Panc1 (cell line): ENCODE measurements at regions not wholly inside any gene's neighbourhood (a gene's known extent, or its start where the extent isn't known, plus 50 kb on each side); places are given as distances from the start of the nearest gene placed in this dataset.

Experiments used
- POLR2AphosphoS5 ChIP-seq: IDR thresholded peaks from 2 replicates; pipeline ENCODE4 v1.6.1; 2012; ENCODE audit warnings: mild to moderate bottlenecking, low read depth, low read length, moderate library complexity
- SIN3A ChIP-seq: IDR thresholded peaks from 2 replicates; pipeline ENCODE4 v1.6.1; 2012; ENCODE audit warnings: low read depth, mild to moderate bottlenecking, low read length, moderate library complexity, borderline replicate concordance; ENCODE audit not compliant: insufficient read depth
- TCF7L2 ChIP-seq: IDR thresholded peaks from 2 replicates; pipeline ENCODE4 v1.6.1; 2011; ENCODE audit warnings: mild to moderate bottlenecking, low read depth, low read length, inconsistent platforms
- TF ChIP-seq, protein P1 (sequence below): fragments of 450-650 bp; IDR thresholded peaks from 2 replicates; pipeline ENCODE4 v1.5.1; 2017; ENCODE audit warnings: mild to moderate bottlenecking

DNA sequence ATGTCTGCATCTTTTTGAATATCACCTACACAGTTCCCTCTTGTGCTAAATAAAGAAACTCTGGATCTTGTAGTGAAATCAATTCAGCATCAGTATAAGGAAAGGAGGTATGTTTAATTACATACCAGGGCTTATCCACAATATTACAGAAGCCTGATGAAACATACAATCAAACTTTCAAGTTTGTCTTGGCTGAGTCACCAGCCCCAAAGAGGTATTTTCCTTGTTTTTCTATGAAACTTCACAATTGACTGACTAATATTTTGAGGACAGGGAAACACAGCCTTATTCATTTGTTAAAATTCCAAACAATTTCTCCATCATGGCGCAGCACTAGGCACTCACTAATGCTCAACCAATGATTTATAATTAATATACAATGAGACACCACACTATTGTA is 952.4 kb downstream of the PCDH17 start:
- TF ChIP-seq, protein P1, sequence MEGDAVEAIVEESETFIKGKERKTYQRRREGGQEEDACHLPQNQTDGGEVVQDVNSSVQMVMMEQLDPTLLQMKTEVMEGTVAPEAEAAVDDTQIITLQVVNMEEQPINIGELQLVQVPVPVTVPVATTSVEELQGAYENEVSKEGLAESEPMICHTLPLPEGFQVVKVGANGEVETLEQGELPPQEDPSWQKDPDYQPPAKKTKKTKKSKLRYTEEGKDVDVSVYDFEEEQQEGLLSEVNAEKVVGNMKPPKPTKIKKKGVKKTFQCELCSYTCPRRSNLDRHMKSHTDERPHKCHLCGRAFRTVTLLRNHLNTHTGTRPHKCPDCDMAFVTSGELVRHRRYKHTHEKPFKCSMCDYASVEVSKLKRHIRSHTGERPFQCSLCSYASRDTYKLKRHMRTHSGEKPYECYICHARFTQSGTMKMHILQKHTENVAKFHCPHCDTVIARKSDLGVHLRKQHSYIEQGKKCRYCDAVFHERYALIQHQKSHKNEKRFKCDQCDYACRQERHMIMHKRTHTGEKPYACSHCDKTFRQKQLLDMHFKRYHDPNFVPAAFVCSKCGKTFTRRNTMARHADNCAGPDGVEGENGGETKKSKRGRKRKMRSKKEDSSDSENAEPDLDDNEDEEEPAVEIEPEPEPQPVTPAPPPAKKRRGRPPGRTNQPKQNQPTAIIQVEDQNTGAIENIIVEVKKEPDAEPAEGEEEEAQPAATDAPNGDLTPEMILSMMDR: no peak
- TF ChIP-seq POLR2AphosphoS5: no peak
- no peak for TF ChIP-seq SIN3A
- no peak for TF ChIP-seq TCF7L2
